HG02884 (cell line): ENCODE measurements at regions not wholly inside any gene's neighbourhood (a gene's known extent, or its start where the extent isn't known, plus 50 kb on each side); places are given as distances from the start of the nearest gene placed in this dataset.
"Not testable (repeated sequence)": the region's sequence is repeated elsewhere in the genome, so short reads cannot be mapped to it uniquely, and the experiment has no call there.

Experiments used
- ATAC-seq: cut with Tn5 transposase; IDR thresholded peaks from one replicate; pipeline ENCODE4 v1.9.1; 2021; ENCODE audit warnings: mild to moderate bottlenecking, moderate library complexity; ENCODE audit not compliant: unreplicated experiment

GRCh38 chr3:99322551-99322950, 315.8 kb upstream of the COL8A1 start:
- ATAC-seq: no peak

- no peak for ATAC-seq
Measured at GRCh38 chr3:99321261-99321660, 317.1 kb upstream of the COL8A1 start.

- no peak for ATAC-seq
Measured at GRCh38 chr3:99319961-99320360, 318.4 kb upstream of the COL8A1 start.

DNA sequence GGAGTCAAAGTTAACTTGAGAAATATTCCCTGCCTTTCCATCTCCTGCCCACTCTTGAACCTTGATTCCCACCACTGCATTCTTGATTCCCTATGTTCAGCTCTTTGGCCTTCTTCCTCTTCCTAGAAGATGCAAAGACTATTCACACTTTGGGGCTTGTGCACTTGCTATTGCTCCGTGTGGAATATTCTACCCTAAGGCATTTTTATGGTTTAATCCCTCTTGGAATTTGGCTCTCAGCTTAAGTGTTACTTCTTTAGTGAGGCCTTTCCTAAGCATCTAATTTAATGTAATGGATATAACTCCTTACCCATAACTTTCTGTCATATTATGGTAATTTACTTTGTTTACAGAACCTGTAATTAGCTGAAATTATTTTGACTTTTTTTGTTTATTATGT, 318.9 kb upstream of the COL8A1 start:
- no peak for ATAC-seq

GRCh38 chr3:99317201-99317600, 321.2 kb upstream of the COL8A1 start:
- ATAC-seq: no peak

- ATAC-seq: no peak
Measured at GRCh38 chr3:99315896-99316295, 322.5 kb upstream of the COL8A1 start.

- no peak for ATAC-seq
Measured at GRCh38 chr3:99313485-99313884, 324.9 kb upstream of the COL8A1 start.

DNA sequence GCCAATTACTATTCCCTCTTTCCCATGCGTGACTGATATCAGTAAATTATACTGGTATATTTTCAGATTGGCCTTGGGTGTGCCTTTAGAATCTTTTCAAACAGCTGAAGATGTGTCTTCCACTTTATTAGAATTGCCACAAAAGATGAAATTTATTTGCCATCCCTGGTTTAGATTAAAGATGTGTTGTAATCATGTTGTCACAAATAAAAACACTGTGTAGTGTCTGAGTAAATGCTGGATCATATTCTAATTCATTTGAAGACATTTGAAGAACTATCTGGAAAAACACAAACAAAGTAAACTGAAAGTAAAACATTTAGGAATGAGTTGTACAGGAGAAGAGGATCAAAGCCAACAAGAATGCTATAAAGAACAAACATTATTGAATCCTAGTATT, 339.7 kb upstream of the COL8A1 start:
- ATAC-seq: no peak

DNA sequence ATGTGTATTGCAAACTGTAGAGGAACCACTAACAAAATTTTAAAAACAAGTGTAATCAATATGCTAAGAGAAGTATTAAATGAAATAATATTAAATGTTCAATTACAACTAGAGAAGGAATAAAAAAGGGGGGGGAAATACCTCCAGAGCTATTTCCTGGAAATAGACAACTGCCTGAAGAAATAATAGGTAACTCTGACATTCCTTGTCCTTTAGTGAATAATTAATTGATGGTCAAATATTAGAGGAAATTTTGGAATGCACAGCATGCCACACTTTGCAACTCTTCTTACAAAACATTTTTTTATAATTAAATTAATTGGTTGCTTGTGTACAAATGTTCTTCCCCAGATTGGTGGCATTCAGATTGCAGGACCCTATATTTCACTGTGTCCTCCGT, 342.6 kb upstream of the COL8A1 start:
- ATAC-seq: no peak

- ATAC-seq: not testable (repeated sequence)
Measured at GRCh38 chr3:99294092-99294491, 344.3 kb upstream of the COL8A1 start.

DNA sequence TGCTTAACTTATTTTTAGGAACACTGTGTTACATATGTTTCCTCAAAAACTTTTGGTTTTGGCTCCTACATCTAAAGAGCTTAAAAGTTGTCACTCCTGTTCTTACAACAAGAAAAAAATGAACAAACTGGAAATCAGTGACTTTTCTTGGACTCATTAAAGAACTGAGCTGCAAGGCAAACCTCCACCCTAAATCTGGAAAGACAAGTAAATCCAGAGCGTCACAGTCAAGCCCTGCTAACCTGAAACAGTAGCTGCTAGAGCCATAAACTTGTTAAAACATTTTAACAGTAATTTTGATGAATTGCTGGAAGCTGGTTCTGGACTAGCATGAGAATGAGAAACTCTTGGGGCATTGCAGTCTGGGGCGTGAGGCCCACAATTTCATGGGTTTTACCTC, 350.5 kb upstream of the COL8A1 start:
- ATAC-seq: no peak

DNA sequence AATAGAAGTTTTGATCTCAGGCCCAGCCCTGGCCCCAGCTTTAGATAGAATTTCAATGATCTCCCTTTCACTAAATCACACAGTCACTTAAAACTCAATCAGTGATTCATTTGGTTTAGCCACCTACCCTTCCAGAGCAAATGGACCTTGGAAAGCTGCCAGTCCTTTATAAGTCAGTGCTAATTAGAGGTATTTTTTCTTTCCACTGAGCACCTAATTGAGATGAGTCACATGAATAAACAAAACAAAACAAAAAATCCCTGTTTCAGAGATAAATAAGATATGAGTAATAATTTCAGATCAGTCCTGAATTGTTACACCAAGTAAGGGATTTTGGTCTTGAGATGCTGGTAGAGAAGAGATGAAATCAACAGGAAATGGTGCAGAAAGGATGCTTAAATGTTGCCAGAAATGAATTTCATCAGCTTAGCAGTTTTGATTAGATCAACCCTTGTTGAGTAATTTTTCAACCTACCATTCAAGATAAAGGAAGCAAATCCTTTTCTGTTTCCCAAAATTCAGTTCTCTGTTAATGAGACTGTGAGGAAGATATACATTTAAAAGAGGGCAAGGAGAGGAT, 352.0 kb upstream of the COL8A1 start:
- ATAC-seq: no peak

DNA sequence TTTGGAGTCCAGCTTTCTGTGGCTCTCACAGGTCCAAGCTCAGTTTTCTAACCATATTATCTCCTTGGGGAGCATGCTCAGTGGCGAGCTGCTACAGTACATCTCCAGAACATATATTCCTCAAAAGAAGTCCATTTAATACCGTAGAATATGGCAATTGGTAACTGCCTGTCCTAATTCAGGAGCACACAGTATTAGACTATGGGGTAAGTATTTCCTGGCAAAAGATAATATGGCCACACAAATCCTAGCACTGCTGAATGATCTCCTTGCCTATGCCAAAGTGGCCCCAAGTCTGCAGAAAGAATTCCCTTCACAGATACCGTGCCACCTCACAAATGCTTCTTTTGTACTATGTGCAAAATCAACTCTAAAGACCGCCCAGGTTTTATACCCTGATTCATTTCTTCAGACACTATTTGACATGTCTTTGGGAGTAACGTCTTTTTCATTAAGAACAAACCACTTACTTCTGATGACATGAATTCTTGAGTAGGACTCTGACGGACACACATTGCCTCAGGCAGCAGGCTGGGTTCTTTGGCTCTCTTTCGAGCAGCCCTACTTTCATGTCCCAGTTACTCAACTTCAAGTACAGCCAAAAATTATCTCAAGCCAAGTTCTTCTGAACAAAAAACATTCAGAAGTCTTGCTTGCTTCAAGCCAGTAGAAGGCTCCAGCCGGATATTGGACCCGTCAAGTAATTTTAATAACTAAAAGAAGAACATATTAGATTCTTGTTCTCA, 368.3 kb upstream of the DCBLD2 start:
- ATAC-seq: no peak

GRCh38 chr3:99256788-99257187, 355.3 kb upstream of the DCBLD2 start:
- ATAC-seq: no peak

GRCh38 chr3:99253963-99254355, 352.5 kb upstream of the DCBLD2 start:
- no peak for ATAC-seq

DNA sequence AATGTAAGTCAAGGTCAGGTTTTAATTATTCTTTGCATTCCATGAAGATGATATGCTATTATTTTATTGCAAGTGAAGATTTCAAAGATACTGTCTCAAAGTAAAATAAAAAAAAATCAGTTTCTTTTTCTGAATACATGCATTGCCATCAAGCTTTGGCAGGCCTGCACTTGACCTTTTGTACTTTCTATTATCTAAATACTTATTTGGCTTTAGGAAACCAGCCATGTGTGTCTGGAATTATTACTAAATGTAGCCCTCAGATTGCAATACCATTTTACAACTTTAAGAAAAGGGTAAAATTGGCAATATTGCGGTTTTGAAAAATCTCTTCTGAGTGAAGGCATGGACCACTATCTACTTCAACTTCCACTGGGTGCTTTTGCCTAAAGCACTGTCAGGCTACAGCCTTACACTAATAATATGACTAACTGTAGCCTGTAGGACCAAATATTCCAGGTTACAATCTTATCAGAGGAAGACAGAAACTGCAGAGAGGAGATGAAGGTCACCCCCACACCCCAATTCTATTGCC, 349.4 kb upstream of the DCBLD2 start:
- ATAC-seq: no peak

GRCh38 chr3:99250272-99250671, 348.8 kb upstream of the DCBLD2 start:
- no peak for ATAC-seq

GRCh38 chr3:99249627-99250026, 348.1 kb upstream of the DCBLD2 start:
- no peak for ATAC-seq

- no peak for ATAC-seq
Measured at GRCh38 chr3:99248913-99249312, 347.4 kb upstream of the DCBLD2 start.

DNA sequence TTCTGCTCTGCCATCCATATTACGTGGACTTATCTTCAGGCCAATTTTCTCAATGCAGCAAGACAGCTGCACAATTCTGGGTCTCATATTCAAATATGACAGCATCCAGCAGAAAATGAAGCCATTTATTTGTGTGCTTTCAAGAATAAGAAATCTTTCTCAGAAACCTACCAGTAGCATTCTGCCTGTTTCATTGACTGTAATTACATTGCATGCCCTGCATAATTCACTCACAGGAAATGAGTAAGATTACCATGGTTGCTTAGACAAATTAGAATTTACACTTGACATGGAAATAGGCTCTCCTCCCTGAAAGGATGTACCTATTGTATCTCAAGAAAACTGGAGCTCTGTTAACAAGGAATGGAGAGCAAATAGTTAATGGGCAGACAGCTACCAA, 346.6 kb upstream of the DCBLD2 start:
- ATAC-seq: no peak

- ATAC-seq: no peak
Measured at GRCh38 chr3:99246010-99246654, 344.6 kb upstream of the DCBLD2 start.

DNA sequence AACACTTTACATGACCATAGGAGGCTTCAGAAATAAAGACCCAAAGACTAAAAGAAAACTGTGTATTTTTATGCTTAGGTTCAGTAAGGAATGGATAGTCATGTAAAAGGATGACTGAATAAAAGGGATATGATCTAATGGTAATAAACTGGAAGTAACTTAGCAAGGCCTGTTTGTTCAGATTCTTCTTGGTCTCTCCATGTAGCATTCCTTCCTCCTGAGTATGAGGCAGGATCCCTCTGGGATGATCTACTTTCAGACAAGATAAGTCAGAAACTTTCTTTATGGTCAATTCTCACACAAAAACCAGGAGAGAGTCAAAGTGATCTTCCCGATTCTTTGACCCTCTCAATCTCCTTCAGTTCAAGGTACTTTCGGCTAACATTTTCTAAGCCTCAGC, 340.8 kb upstream of the DCBLD2 start:
- ATAC-seq: no peak
